Ovary (tissue), 7 donors: ENCODE measurements at regions not wholly inside any gene's neighbourhood (a gene's known extent, or its start where the extent isn't known, plus 50 kb on each side); places are given as distances from the start of the nearest gene placed in this dataset.

Source experiments
- DNase-seq, 5 donors: peaks; one replicate each; pipeline ENCODE4 v3.0.0-alpha.2; 2019 to 2020
- H3K27ac ChIP-seq, 2 donors: fragments of 200-600 bp; one replicate each; pipeline versions ENCODE4 v1.5.1 to v1.8.0; 2019 to 2022
- H3K27me3 ChIP-seq: fragments of 200-600 bp; one replicate; pipeline ENCODE4 v1.8.0; 2022
- H3K36me3 ChIP-seq: fragments of 200-600 bp; sonication (generic); one replicate; pipeline ENCODE4 v1.5.1; 2019
- H3K4me1 ChIP-seq: one replicate; pipeline ENCODE4 v1.8.1; 2013; ENCODE audit warnings: mild to moderate bottlenecking, moderate library complexity; ENCODE audit not compliant: insufficient read depth
- H3K4me3 ChIP-seq: fragments of 200-600 bp; sonication (generic); one replicate; pipeline ENCODE4 v1.5.1; 2017
- H3K9me3 ChIP-seq, 2 donors: fragments of 200-600 bp in 1 of 2; sonication (generic) in 1 of 2; one replicate each; pipeline versions ENCODE4 v1.5.1 to v1.8.1; 2013 to 2019; ENCODE audit warnings: mild to moderate bottlenecking in 1 of 2, moderate library complexity in 1 of 2
- EP300 ChIP-seq: sonication (generic); formaldehyde crosslinking; IDR thresholded peaks from one replicate; pipeline ENCODE4 v1.6.1; 2017; ENCODE audit warnings: antibody characterized with exemption
- POLR2A ChIP-seq: fragments of 450-650 bp; IDR thresholded peaks from one replicate; pipeline ENCODE4 v1.6.1; 2017; ENCODE audit warnings: antibody characterized with exemption, mild to moderate bottlenecking, moderate library complexity
- WGBS, 3 donors: extraction: QIAGEN DNeasy Blood & Tissue Kit in 1 of 3; methylation state at CpG; one replicate each; pipeline versions ENCODE4 v1.1.5 to v1.1.7; 2013 to 2017; 5-methylcytosine and 5-hydroxymethylcytosine counted together
- intact Hi-C, 4 donors: fragments of 100-400 bp; cut with DNase I; formaldehyde crosslinking; loops; one replicate each; pipeline versions ENCODE4 v1.11.0 to v1.15.1; 2022 to 2023
- TF ChIP-seq, protein P1 (sequence below), 3 donors: fragments of 450-650 bp in 2 of 3; fragments of 200-600 bp in 1 of 3; IDR thresholded peaks; one replicate each; pipeline versions ENCODE4 v1.5.1 to v1.8.0; 2016 to 2022; ENCODE audit warnings: antibody characterized with exemption in 3 of 3, mild to moderate bottlenecking in 1 of 3
- donor health status: DM: no; HTN: no; CAD: no; lungs with moderate emphysema.
- donor health status: DM: no; HTN: no; CAD: no.
- donor health status: Bipolar disorder and iron deficiency.
- donor health status: DM: no; HTN: no; CAD: no.
- donor health status: DM: yes; HTN: yes; CAD: no.

- H3K27me3 ChIP-seq: no peaks in the 10 kb centered on the region
- H3K9me3 ChIP-seq: no peaks in the 10 kb centered on the region
- TF ChIP-seq POLR2A: no peak
- TF ChIP-seq, protein P1, sequence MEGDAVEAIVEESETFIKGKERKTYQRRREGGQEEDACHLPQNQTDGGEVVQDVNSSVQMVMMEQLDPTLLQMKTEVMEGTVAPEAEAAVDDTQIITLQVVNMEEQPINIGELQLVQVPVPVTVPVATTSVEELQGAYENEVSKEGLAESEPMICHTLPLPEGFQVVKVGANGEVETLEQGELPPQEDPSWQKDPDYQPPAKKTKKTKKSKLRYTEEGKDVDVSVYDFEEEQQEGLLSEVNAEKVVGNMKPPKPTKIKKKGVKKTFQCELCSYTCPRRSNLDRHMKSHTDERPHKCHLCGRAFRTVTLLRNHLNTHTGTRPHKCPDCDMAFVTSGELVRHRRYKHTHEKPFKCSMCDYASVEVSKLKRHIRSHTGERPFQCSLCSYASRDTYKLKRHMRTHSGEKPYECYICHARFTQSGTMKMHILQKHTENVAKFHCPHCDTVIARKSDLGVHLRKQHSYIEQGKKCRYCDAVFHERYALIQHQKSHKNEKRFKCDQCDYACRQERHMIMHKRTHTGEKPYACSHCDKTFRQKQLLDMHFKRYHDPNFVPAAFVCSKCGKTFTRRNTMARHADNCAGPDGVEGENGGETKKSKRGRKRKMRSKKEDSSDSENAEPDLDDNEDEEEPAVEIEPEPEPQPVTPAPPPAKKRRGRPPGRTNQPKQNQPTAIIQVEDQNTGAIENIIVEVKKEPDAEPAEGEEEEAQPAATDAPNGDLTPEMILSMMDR (IDR thresholded peaks at IDR 0.05): no peak
- no peak for TF ChIP-seq EP300
- H3K36me3 ChIP-seq: no peaks in the 10 kb centered on the region
- DNase-seq: no peak
- intact Hi-C loops: no loop called here
- 22 to 37% (median 25%) methylated on average over 4 of the region's 4 CpGs for WGBS, 3 donors
- H3K27ac ChIP-seq: no peak overlapping the region
- H3K4me1 ChIP-seq: no peaks in the 10 kb centered on the region
- H3K4me3 ChIP-seq: no peak overlapping the region
Measured at GRCh38 chr9:119074017-119074416, 295.2 kb downstream of the BRINP1 start.

DNA sequence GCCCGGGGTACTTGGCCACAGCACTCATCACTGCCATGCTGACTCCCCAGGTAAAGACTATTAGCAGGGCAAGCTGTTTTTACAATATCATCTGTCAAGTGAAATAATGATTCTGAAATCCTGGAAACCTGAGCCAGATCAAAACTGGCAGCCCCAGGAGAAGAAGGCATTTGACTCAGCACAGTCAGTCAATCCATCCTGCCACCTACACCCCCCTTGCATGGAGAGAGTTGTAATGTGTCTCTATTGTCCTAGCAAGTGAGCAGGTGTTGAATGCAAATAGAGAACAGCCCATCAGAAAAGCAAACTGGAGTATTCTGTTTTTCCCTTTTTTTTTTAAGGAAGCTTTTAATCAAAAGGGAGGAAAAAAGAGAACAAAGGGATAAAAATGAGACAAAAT lies 291.2 kb downstream of the BRINP1 start:
- Histone ChIP-seq H3K27ac (no peak overlapping the region), H3K36me3 (no peaks in the 10 kb centered on the region), H3K4me3 (no peak overlapping the region), H3K4me1 (no peaks in the 10 kb centered on the region), H3K27me3 (no peaks in the 10 kb centered on the region), H3K9me3 (no peaks in the 10 kb centered on the region)
- DNase-seq: no peak
- WGBS, 3 donors: 56 to 88% (median 58%) methylated on average over 1 of the region's 1 CpG
- intact Hi-C loops: no loop called here
- TF ChIP-seq POLR2A: no peak
- TF ChIP-seq, protein P1 (IDR thresholded peaks at IDR 0.05): no peak

GRCh38 chr9:119083673-119084072 lies 285.6 kb downstream of the BRINP1 start:
- no peaks in the 10 kb centered on the region for H3K4me1 ChIP-seq
- intact Hi-C loops: no loop called here
- no peaks in the 10 kb centered on the region for H3K9me3 ChIP-seq
- 28 to 40% (median 31%) methylated on average over 3 of the region's 3 CpGs for WGBS, 3 donors
- no peak overlapping the region for H3K4me3 ChIP-seq
- no peak for DNase-seq
- H3K27ac ChIP-seq: no peak overlapping the region
- no peaks in the 10 kb centered on the region for H3K27me3 ChIP-seq
- TF ChIP-seq POLR2A (no peak), EP300 (no peak)
- TF ChIP-seq, protein P1 (IDR thresholded peaks at IDR 0.05): no peak
- H3K36me3 ChIP-seq: no peaks in the 10 kb centered on the region

DNA sequence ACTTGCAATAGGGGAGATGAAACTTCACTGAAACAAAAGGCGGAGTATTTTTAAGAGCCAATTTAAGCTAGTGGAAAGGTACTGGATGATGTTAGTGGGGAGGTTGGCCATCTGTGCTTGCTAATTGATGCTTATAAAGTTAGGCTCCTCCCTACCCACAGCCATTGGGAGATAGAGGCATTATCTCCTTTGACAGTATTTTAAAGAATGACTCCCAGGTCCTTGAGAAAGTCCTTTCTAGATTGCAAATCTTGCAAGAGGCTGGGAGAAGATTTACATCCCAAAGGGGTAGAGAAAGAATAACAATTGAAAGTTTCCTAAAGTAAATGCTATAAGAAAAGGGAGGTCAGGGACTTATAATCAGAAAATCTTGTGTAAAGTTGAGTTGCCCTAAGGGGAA lies 282.6 kb downstream of the BRINP1 start:
- Histone ChIP-seq H3K4me3 (no peak overlapping the region), H3K9me3 (no peaks in the 10 kb centered on the region), H3K4me1 (no peaks in the 10 kb centered on the region), H3K27me3 (no peaks in the 10 kb centered on the region), H3K36me3 (no peaks in the 10 kb centered on the region), H3K27ac (no peak overlapping the region)
- DNase-seq: no peak
- intact Hi-C loops: no loop called here
- no peak for TF ChIP-seq EP300
- TF ChIP-seq, protein P1 (IDR thresholded peaks at IDR 0.05): no peak
- no peak for TF ChIP-seq POLR2A
- WGBS, 3 donors: 73 to 91% (median 83%) methylated on average over 1 of the region's 1 CpG
